Karpas-422 (cell line): ENCODE measurements at regions not wholly inside any gene's neighbourhood (a gene's known extent, or its start where the extent isn't known, plus 50 kb on each side); places are given as distances from the start of the nearest gene placed in this dataset.

Source experiments
- DNase-seq: peaks from one replicate; pipeline ENCODE4 v3.0.0-alpha.2; 2015
- H2AFZ ChIP-seq: fragments of 200-600 bp; sonication (generic); 2 replicates; pipeline ENCODE4 v1.6.1; 2014; ENCODE audit warnings: antibody characterized with exemption, low read length, mixed read lengths
- H3K27ac ChIP-seq: fragments of 200-600 bp; sonication (generic); 2 replicates; pipeline ENCODE4 v1.5.1; 2014; ENCODE audit warnings: mild to moderate bottlenecking, low read length, moderate library complexity
- H3K27me3 ChIP-seq: fragments of 200-600 bp; sonication (generic); 2 replicates; pipeline ENCODE4 v1.6.1; 2014; ENCODE audit warnings: low read length, mixed read lengths
- H3K36me3 ChIP-seq: fragments of 200-600 bp; sonication (generic); 2 replicates; pipeline ENCODE4 v1.6.1; 2014; ENCODE audit warnings: low read length, mixed read lengths; ENCODE audit not compliant: insufficient read depth
- H3K4me1 ChIP-seq: fragments of 200-600 bp; sonication (generic); 2 replicates; pipeline ENCODE4 v1.6.1; 2014; ENCODE audit warnings: mild to moderate bottlenecking, low read length, mixed read lengths
- H3K4me2 ChIP-seq: fragments of 200-600 bp; sonication (generic); 2 replicates; pipeline ENCODE4 v1.6.1; 2014; ENCODE audit warnings: low read length, low read depth, mild to moderate bottlenecking; ENCODE audit not compliant: poor library complexity, severe bottlenecking
- H3K4me3 ChIP-seq: fragments of 200-600 bp; sonication (generic); 2 replicates; pipeline ENCODE4 v1.5.1; 2014; ENCODE audit warnings: mild to moderate bottlenecking, antibody characterized with exemption, low read length, mixed read lengths
- H3K79me2 ChIP-seq: fragments of 200-600 bp; sonication (generic); 2 replicates; pipeline ENCODE4 v1.6.1; 2014; ENCODE audit warnings: mild to moderate bottlenecking, low read length, mixed read lengths
- H3K9ac ChIP-seq: fragments of 200-600 bp; sonication (generic); 2 replicates; pipeline ENCODE4 v1.6.0; 2014; ENCODE audit warnings: low read length
- H3K9me2 ChIP-seq: fragments of 200-600 bp; sonication (generic), shearing (Covaris generic); replicated peaks from 2 replicates; pipeline ENCODE4 v1.6.0; 2014; ENCODE audit warnings: mild to moderate bottlenecking, low read length, moderate library complexity; ENCODE audit not compliant: insufficient read depth
- H3K9me3 ChIP-seq: fragments of 300-700, 200-600 bp; sonication (generic); 2 replicates; pipeline ENCODE4 v1.6.1; 2014; ENCODE audit warnings: low read length, mixed read lengths
- H4K20me1 ChIP-seq: fragments of 200-600 bp; sonication (generic); 2 replicates; pipeline ENCODE4 v1.6.1; 2014; ENCODE audit warnings: mild to moderate bottlenecking, antibody characterized with exemption, low read length, low read depth; ENCODE audit not compliant: insufficient read depth

- Histone ChIP-seq H3K9me3 (no peaks in the 10 kb centered on the region), H4K20me1 (no peaks in the 10 kb centered on the region), H3K4me2 (no peak overlapping the region), H2AFZ (no peak overlapping the region), H3K79me2 (no peaks in the 10 kb centered on the region), H3K9ac (no peak overlapping the region), H3K36me3 (no peaks in the 10 kb centered on the region), H3K4me3 (no peak overlapping the region), H3K4me1 (no peaks in the 10 kb centered on the region), H3K27ac (no peak overlapping the region), H3K9me2 (no peaks in the 10 kb centered on the region), H3K27me3 (no peaks in the 10 kb centered on the region)
- DNase-seq: no peak
These were observed 153.0 kb upstream of the BMP4 start for GRCh38 chr14:54109521-54110120.

GRCh38 chr14:54114941-54115340, 158.3 kb upstream of the BMP4 start:
- no peak overlapping the region for H2AFZ ChIP-seq
- H3K36me3 ChIP-seq: no peaks in the 10 kb centered on the region
- DNase-seq: no peak
- no peak overlapping the region for H3K9ac ChIP-seq
- H4K20me1 ChIP-seq: no peaks in the 10 kb centered on the region
- H3K9me3 ChIP-seq: no peaks in the 10 kb centered on the region
- H3K4me3 ChIP-seq: no peak overlapping the region
- no peaks in the 10 kb centered on the region for H3K4me1 ChIP-seq
- H3K27ac ChIP-seq: no peak overlapping the region
- no peaks in the 10 kb centered on the region for H3K27me3 ChIP-seq
- no peaks in the 10 kb centered on the region for H3K9me2 ChIP-seq
- no peaks in the 10 kb centered on the region for H3K79me2 ChIP-seq
- H3K4me2 ChIP-seq: no peak overlapping the region

- H3K27me3 ChIP-seq: no peaks in the 10 kb centered on the region
- DNase-seq: no peak
- no peaks in the 10 kb centered on the region for H3K79me2 ChIP-seq
- no peaks in the 10 kb centered on the region for H3K4me1 ChIP-seq
- H4K20me1 ChIP-seq: no peaks in the 10 kb centered on the region
- H3K4me2 ChIP-seq: no peak overlapping the region
- no peaks in the 10 kb centered on the region for H3K36me3 ChIP-seq
- H3K27ac ChIP-seq: no peak overlapping the region
- H3K9ac ChIP-seq: no peak overlapping the region
- H3K9me3 ChIP-seq: no peaks in the 10 kb centered on the region
- no peaks in the 10 kb centered on the region for H3K9me2 ChIP-seq
- H3K4me3 ChIP-seq: no peak overlapping the region
- H2AFZ ChIP-seq: no peak overlapping the region
These were observed 159.7 kb upstream of the BMP4 start for GRCh38 chr14:54116198-54116885.

GRCh38 chr14:54116972-54117371, 160.3 kb upstream of the BMP4 start:
- Histone ChIP-seq H3K79me2 (no peaks in the 10 kb centered on the region), H3K27me3 (no peaks in the 10 kb centered on the region), H2AFZ (no peak overlapping the region), H3K36me3 (no peaks in the 10 kb centered on the region), H3K9me3 (no peaks in the 10 kb centered on the region), H3K9me2 (no peaks in the 10 kb centered on the region), H3K9ac (no peak overlapping the region), H3K4me3 (no peak overlapping the region), H3K4me2 (no peak overlapping the region), H3K27ac (no peak overlapping the region), H4K20me1 (no peaks in the 10 kb centered on the region), H3K4me1 (no peaks in the 10 kb centered on the region)
- no peak for DNase-seq

GRCh38 chr14:54117396-54117795, 160.8 kb upstream of the BMP4 start:
- H3K79me2 ChIP-seq: no peaks in the 10 kb centered on the region
- H2AFZ ChIP-seq: no peak overlapping the region
- H3K27me3 ChIP-seq: no peaks in the 10 kb centered on the region

GRCh38 chr14:54117924-54118323, 161.3 kb upstream of the BMP4 start:
- no peak overlapping the region for H3K9ac ChIP-seq
- H4K20me1 ChIP-seq: no peaks in the 10 kb centered on the region
- DNase-seq: no peak
- no peak overlapping the region for H3K27ac ChIP-seq
- no peaks in the 10 kb centered on the region for H3K36me3 ChIP-seq
- no peak overlapping the region for H3K4me2 ChIP-seq
- no peaks in the 10 kb centered on the region for H3K27me3 ChIP-seq
- H2AFZ ChIP-seq: no peak overlapping the region
- no peaks in the 10 kb centered on the region for H3K9me3 ChIP-seq
- H3K4me1 ChIP-seq: no peaks in the 10 kb centered on the region
- no peak overlapping the region for H3K4me3 ChIP-seq
- H3K79me2 ChIP-seq: no peaks in the 10 kb centered on the region
- H3K9me2 ChIP-seq: no peaks in the 10 kb centered on the region

More at GRCh38 chr14:54117396-54117795, 160.8 kb upstream of the BMP4 start:
- H3K27ac ChIP-seq: no peak overlapping the region
- H3K4me3 ChIP-seq: no peak overlapping the region
- H3K36me3 ChIP-seq: no peaks in the 10 kb centered on the region
- H3K9me2 ChIP-seq: no peaks in the 10 kb centered on the region
- H3K9ac ChIP-seq: no peak overlapping the region
- H4K20me1 ChIP-seq: no peaks in the 10 kb centered on the region
- H3K4me2 ChIP-seq: no peak overlapping the region
- H3K4me1 ChIP-seq: no peaks in the 10 kb centered on the region
- no peak for DNase-seq
- H3K9me3 ChIP-seq: no peaks in the 10 kb centered on the region

- DNase-seq: no peak
- H3K9me2 ChIP-seq: no peaks in the 10 kb centered on the region
- no peak overlapping the region for H2AFZ ChIP-seq
- H3K36me3 ChIP-seq: no peaks in the 10 kb centered on the region
- H3K4me1 ChIP-seq: no peaks in the 10 kb centered on the region
- H3K4me3 ChIP-seq: no peak overlapping the region
- no peaks in the 10 kb centered on the region for H3K9me3 ChIP-seq
- H4K20me1 ChIP-seq: no peaks in the 10 kb centered on the region
- H3K9ac ChIP-seq: no peak overlapping the region
- no peak overlapping the region for H3K4me2 ChIP-seq
- H3K27me3 ChIP-seq: no peaks in the 10 kb centered on the region
- no peaks in the 10 kb centered on the region for H3K79me2 ChIP-seq
- no peak overlapping the region for H3K27ac ChIP-seq
These were observed 163.6 kb upstream of the BMP4 start for GRCh38 chr14:54120260-54120659.

GRCh38 chr14:54121466-54122027, 164.9 kb upstream of the BMP4 start:
- Histone ChIP-seq H3K9me3 (no peaks in the 10 kb centered on the region), H3K4me1 (no peaks in the 10 kb centered on the region), H3K9me2 (no peaks in the 10 kb centered on the region), H3K27ac (no peak overlapping the region), H4K20me1 (no peaks in the 10 kb centered on the region), H3K27me3 (no peaks in the 10 kb centered on the region), H2AFZ (no peak overlapping the region), H3K4me2 (no peak overlapping the region), H3K4me3 (no peak overlapping the region), H3K9ac (no peak overlapping the region), H3K36me3 (no peaks in the 10 kb centered on the region), H3K79me2 (no peaks in the 10 kb centered on the region)
- no peak for DNase-seq
